Gastroesophageal sphincter (tissue), 3 donors: ENCODE measurements at regions not wholly inside any gene's neighbourhood (a gene's known extent, or its start where the extent isn't known, plus 50 kb on each side); places are given as distances from the start of the nearest gene placed in this dataset.

ENCODE experiments used
- CTCF ChIP-seq, 4 experiments: fragments of 200-600 bp in 2 of 4; fragments of 450-650 bp in 2 of 4; sonication (generic) in 1 of 4; IDR thresholded peaks; one replicate each; pipeline ENCODE4 v1.5.1; 2017 to 2019; ENCODE audit warnings: antibody characterized with exemption in 4 of 4, mild to moderate bottlenecking in 2 of 4, moderate library complexity in 2 of 4
- EP300 ChIP-seq: sonication (generic); formaldehyde crosslinking; IDR thresholded peaks from one replicate; pipeline ENCODE4 v1.6.1; 2017; ENCODE audit warnings: antibody characterized with exemption, mild to moderate bottlenecking
- POLR2A ChIP-seq, 2 donors: fragments of 450-650 bp; IDR thresholded peaks; one replicate each; pipeline ENCODE4 v1.6.1; 2017; ENCODE audit warnings: antibody characterized with exemption in 2 of 2, mild to moderate bottlenecking in 2 of 2, moderate library complexity in 1 of 2
- POLR2AphosphoS5 ChIP-seq: sonication (generic); formaldehyde crosslinking; IDR thresholded peaks from one replicate; pipeline ENCODE4 v1.6.1; 2017; ENCODE audit warnings: antibody characterized with exemption

- TF ChIP-seq POLR2A (IDR thresholded peaks at IDR 0.05) (no peak), CTCF (IDR thresholded peaks at IDR 0.05) (no peak), EP300 (no peak), POLR2AphosphoS5 (no peak)
Observed at GRCh38 chr7:4483851-4484250, 198.2 kb upstream of the FOXK1 start.
